HG03520 (cell line): ENCODE measurements at regions not wholly inside any gene's neighbourhood (a gene's known extent, or its start where the extent isn't known, plus 50 kb on each side); places are given as distances from the start of the nearest gene placed in this dataset.
"Not testable (repeated sequence)": the region's sequence is repeated elsewhere in the genome, so short reads cannot be mapped to it uniquely, and the experiment has no call there.

Source experiments
- ATAC-seq: cut with Tn5 transposase; IDR thresholded peaks from one replicate; pipeline ENCODE4 v1.9.1; 2021; ENCODE audit warnings: mild to moderate bottlenecking, moderate library complexity; ENCODE audit not compliant: unreplicated experiment

DNA sequence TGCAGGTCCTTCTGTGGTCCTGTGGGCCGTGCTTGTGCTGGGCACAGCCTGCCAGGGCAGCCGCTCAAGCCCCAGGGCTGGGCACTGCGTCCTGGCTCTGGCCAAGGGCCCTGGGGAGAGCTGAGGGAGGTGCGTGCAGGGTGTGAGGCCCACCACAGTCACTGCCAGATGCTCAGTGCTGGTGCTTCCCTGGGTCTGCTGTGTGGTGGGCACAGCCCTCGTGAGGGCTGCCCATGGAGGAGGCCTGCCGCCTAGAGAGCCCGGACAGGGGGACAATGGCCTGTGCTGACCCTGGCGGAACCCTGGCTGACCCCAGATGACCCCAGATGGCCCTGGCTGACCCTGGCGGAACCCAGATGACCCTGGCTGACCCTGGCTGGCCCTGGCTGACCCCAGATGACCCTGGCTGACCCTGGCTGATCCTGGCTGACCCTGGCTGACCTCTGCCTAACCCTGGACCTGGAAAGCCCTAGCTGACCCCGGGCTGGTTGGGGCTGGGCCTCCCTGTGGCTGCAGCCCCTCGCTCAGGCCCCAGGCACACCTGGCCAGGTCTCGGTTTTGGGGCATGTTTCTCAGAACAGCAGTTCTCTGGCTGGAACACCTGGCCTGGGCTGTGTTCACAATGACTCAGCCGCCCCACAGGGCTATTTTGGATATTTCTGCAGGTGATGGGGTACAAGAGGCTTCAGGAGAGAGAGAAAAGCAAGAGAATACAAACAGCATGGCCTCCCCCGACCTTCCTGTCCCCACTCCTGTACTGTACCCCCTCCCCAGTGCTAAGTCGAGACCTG is 55.4 kb downstream of the TMEM121 start:
- peak; percentile 45 for ATAC-seq

DNA sequence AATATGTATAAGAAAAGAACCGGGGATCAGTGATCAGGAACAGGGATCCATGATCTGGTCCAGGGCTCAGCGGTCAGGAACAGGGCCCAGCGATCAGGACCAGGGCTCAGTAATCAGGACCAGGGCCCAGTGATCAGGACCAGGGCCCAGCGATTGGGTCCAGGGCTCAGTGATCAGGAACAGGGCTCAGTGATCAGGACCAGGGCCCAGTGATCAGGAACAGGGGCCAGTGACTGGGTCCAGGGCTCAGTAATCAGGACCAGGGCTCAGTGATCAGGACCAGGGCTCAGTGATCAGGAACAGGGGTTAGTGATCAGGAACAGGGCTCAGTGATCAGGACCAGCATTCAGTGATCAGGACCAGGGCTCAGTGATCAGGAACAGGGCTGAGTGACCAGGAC is 56.3 kb downstream of the TMEM121 start:
- no peak for ATAC-seq

DNA sequence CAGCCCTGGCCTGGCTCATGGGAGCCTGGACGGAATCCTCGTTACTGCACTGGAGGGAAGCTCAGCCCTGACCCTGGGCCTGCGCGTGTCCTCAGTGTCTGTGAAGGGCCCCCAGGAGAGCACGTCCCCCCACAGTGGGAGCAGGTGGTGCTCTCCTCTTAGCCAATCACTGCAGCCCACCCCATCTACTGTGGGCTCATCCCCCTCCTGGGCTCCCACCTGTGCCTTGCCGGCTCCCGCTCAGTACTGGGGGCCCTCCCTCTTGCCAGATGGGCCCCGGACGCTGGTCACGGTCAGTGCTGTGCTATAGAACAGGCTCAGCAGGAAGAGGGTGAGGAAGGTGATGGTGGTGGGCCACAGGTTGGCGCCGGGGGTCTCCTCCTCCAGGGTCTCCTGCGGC is 57.5 kb downstream of the TMEM121 start:
- ATAC-seq: not testable (repeated sequence)

DNA sequence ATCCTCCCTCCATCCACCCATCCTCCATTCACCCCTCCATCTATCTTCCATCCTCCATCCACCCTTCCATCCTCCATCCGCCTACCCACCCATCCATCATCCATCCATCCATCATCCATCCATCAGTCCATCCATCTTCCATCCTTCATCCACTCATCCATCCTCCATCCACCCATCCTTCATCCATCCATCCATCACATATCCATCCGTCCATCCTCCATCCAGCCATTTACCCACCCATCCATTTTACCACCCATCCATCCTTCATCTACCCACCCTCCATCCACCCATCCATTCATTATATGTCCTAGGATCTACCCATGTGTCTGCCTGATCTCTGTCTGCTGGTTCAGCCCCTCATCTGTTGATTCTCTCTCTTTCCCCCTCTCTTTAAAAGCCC is 58.9 kb downstream of the TMEM121 start:
- ATAC-seq: not testable (repeated sequence)

DNA sequence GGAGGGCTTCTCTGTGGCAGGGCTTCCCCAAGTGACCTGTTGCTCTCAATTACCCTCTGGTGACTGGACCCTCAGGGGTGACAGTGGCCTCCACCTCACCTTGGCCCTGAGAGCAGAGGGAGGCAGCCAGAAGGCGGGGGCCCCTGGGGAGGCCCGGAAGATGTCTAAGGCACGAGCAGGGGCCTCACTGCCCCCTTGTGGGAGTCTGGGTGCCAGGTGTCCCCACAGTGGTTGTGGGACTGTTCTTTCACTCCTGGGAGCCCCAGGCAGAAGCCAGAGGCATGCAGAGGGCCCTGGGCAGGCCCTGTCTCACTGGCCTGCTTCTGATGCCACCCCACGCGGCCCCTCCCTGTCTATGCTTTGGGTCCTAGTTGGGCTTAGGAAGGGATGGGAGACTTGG is 59.3 kb downstream of the TMEM121 start:
- ATAC-seq: not testable (repeated sequence)

DNA sequence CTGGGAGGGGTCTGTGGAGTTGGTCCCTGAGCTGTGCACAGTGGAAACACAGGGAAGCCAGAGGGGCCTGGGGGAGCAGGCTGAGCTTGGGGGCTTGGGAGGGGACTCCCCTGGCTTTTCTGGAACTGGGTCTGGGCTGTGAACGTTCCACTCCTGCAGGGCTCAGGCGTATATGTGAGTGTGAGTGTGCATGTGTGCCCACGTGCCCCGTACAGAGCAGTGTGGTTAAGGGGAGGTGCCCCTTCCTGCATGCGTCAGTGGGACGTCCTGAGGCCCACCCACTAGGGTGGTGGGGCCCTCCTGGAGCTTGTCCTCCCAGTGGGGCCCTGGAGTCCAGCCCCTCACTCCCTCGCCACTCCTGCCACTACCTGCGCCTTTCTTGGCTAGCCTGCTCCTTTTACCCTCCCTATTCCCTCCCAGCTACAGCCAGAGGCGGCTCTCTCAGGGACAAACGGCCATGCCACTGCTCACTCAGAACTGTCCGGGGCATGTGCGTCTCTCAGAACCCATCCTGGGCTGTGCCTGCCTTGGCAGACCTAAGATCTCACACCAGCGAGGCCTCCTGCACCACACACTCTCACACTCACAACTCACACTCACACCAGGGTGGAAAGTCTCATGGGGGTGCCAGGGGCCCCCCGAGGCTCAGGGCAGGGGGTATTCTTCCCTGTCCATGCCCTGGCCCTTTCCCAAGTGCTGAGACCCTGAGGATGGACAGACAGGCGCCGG is 59.9 kb downstream of the TMEM121 start:
- not testable (repeated sequence) for ATAC-seq

DNA sequence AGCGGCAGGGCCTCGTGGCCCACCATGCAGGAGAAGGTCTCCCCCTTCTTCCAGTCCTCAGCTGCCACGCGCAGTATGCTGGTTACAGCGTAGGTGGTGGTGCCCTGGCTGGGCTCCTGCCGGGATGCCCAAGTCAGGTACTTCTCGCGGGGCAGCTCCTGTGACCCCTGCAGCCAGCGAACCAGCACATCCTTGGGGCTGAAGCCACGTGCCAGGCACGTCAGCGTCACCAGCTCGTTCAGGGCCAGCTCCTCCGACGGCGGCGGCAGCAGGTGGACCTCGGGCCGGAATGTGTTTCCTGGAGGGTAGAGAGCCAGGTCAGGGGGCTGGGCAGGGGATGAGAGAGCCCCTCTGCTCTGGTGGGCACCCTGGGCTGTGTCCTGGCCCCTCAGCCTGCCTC is 60.7 kb downstream of the TMEM121 start:
- not testable (repeated sequence) for ATAC-seq

DNA sequence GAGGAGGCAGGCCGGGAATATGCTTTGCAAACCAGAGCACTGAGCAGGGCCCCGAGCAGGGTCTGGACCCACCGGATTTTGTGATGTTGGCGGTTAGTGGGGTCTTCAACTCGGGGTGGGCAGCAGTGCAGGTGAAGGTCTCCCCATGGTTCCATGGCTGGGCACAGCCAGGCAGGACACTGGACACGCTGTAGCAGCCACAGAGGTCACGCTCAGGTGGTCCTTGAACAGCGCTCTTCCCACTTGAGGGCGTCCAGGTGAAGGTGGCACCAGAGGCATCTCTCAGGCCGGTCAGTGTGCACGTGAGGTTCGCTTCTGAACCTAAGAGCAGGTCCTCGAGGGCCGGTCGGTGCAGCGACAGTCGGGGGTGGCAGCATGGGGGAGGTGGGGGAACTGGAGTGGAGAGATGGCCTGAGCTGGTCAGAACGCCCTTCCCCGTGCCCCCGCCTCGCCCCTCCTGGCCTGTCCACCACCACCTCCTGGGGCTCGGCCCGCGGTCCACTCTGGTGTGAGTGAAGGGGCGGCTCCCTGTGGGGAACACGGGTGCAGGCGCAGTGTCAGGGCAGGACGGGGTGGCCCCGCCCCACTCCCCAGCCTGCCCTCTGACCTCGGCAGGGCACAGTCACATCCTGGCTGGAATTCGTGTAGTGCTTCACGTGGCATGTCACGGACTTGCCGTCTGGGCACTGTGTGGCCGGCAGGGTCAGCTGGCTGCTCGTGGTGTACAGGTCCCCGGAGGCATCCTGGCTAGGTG is 61.3 kb downstream of the TMEM121 start:
- ATAC-seq: not testable (repeated sequence)

DNA sequence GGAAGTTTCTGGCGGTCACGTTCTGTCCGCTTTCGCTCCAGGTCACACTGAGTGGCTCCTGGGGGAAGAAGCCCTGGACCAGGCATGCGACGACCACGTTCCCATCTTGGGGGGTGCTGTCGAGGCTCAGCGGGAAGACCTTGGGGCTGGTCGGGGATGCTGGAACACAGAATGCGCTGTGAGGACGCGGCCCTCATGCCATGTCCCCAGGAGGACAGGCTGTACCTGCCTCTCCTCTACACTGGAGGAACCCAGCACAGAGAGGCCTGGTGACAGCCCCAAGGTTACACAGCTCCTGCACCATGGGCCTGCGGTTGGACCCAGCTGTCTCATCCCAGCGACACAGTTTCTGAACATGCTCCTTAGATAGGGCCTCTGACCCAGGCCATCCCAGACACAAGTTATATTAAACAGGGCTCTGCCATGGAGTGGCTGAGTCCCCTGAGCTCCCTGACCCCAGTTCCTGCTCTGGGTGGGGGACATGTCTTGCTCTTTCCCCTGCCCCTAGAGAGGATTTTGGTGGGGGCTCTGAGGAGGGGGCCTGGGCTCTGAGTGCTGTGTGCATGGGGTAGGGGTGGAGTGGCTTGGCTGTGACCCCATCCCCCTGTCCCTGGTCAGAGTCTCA is 62.0 kb downstream of the TMEM121 start:
- ATAC-seq: no peak

DNA sequence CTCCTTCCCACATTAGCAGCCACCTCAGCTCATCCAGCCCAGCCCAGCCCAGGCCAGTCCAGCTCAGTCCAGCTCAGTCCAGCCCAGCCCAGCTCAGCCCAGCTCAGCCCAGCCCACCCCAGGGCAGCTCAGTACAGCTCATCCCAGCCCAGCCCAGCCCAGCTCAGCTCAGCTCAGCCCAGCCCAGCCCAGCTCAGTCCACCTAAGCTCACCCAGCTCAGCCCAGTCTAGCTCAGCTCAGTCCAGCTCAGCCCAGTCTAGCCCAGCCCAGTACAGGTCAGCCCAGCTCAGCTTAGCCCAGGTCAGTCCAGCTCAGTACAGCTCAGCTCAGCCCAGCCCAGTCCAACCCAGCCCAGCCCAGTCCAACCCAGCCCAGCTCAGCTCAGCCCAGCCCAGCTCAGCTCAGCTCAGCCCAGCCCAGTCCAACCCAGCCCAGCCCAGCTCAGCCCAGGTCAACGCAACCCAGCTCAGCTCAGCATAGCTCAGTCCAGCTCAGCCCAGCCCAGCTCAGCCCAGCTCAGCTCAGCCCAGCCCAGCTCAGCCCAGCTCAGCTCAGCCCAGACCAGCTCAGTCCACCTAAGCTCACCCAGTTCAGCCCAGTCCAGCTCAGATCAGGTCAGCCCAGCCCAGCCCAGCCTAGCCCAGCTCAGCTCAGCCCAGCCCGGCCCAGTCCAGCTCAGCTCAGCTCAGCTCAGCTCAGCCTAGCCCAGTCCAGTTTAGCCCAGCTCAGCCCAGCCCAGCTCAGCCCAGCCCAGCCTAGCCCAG is 63.0 kb downstream of the TMEM121 start:
- ATAC-seq: no peak

DNA sequence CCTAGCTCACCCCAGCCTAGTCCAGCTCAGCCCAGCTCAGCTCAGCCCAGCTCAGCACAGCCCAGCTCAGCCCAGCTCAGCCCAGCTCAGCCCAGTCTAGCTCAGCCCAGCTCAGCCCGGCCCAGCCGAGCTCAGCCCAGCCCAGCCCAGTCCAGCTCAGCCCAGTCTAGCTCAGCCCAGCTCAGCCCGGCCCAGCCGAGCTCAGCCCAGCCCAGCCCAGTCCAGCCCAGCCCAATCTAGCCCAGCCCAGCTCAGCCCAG is 63.5 kb downstream of the TMEM121 start:
- ATAC-seq: not testable (repeated sequence)

DNA sequence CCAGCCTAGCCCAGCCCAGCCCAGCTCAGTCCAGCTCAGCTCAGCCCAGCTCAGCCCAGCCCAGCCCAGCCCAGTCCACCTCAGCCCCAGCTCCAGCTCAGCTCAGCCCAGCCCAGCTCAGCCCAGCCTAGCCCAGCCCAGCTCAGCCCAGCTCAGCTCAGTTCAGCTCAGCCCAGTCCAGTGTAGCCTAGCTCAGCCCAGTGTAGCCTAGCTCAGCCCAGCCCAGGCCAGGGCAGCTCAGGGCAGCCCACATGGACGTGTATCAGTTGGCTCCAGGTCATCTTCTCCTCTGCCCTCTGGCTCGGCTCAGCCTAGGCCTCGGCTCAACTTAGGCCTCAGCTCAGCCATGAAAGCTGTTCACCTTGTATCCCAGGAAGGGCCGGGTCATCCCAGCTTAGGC is 64.7 kb downstream of the TMEM121 start:
- no peak for ATAC-seq

DNA sequence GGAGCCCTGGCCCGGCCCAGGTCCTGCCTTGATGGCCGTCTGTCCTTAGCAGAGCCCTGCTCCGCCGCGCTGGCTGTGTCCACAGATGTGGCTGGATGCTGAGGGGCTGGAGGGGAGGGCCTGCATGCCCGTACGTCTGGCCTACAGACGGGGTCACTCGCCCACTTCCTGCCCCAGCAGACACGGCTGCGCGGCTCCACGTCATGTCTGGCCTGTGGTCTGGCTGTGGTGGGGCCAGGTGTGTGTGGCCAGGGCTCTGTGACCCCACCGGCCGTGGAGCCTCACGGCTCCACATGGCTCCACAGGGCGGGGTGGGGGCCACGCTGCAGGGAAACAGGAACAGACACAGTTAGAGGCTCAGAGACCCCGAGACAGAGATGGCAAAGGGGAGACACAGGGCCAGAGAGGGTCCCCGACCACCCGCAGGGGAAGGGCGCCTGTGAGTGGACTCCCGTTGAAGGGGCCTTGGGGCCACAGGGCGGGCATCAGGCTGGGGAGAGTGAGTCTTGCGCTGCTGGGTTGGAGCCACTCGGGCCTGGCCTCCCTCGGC is 65.5 kb downstream of the TMEM121 start:
- ATAC-seq: not testable (repeated sequence)

DNA sequence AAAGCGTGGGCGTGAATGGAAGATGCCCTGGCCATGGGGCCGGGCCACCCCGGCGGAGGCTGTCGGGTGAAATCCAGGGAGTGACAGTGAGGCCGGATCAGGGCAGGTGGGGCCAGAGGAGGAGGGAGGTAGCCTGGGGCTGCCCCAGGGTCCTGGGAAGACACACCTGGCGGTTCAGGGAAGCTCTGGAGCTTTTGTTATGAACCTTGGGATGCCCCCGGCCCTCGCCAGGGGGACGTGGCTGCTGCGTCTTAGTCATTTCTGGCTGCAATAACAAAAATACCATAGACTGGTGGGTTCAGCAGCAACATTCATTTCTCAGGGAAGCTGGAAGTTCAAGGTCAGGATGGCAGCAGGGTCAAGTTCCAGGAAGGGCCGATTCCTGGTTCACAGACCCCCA is 66.3 kb downstream of the TMEM121 start:
- not testable (repeated sequence) for ATAC-seq

DNA sequence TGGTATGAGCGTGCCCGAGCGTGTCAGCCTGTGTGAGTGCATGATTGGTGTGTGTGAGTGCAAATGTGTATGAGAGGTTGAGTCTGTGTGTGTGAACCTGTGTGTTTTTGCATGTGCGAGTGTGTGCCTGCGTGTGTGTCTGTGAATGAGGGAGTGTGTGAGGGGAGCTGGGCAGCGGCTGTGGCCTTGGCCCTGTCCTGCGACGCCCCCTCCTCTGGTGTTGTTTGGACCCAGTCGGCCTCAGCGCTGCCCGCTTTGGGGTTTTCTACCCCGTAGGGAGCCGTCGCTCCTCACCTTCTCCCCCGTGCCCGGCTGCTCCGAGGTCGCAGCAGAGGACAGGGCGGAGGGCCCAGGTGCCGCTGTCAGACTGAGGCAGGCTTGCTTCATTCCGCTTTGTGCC is 69.0 kb downstream of the TMEM121 start:
- ATAC-seq: not testable (repeated sequence)

DNA sequence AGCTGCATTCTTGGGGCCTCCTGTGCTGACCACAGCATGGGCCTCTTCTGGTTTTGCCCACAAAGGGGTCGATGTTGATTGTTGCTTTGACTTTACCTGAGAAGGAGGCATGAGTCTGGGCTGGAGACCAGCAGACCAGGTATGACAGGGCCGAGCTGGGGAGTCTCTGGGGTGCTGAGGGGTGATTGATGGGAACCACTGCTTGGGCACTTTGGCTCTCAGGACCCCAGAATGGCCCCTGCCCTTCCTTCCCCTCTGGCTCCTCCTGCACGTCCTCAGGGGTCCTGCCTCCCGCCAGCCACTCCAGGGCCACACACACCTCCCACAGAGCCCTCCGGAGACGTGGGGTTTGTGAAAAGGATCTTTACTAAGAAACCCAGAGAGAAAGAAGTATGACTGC is 70.0 kb downstream of the TMEM121 start:
- not testable (repeated sequence) for ATAC-seq

DNA sequence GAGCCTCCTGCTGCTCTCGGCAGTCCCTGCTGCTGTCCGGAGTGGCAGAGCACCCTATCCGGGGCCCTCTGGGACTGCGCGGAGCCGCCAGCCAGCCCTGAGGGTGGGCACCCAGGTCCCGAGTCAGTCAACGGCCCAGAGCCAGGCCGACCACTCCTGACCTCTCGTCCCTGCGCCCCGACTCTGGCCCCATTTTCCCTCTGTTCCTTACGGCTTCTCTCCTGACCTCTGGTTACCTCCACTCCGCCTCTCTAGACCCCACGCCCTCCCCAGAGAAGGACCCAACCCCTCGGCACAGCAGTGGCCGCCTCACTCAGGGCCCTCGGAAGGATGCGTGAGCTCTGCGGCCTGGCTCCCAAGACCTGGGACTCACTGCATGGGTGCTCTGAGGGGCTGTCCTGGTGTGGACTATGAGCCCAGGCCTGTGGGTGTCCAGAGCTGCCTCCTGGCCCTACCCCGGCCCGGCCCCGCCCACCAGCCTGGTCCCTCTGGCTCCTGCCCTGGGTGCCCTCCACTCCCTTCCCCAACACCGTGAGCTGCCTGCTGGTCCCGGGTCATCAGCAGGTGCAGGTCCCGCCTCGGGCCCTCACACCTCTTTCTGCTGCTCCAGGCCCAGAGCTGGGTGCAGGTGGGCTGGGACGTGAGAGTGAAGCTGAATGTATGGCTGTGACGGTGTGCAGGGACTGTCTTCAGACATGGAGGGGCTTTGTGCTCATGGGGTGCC is 71.8 kb downstream of the TMEM121 start:
- not testable (repeated sequence) for ATAC-seq

DNA sequence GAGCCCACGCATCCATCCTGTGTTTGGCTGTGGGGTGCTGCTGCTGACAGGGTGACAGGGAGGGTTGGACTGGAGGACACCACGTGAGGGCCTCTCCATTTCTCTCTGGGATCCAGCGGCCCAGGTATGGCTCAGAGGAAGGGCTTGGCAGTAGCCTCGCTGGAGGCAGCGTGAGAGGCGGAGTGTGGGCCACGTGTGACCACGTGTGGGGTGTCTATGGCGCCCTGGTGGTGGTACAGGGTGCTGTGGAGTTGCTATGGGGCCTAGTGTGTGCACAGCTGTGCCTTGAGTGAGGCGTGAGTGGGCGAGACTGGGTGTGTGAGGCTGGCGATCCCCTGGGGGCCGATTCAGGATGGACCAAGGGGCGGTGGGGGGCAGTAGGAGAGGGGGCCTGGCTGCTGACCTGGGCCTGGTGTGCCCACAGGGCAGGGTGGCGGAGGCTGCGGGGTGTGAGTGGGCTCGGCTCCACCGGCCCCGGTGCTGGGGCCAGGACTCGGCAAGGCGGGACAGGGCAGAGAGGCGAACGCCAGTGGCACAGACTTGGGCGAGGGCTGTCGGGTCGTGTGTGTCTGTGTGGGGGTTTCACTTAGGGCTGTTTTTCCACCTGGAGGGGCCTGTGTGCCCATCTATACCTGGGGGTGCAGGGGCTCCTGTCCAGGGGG is 72.7 kb downstream of the TMEM121 start:
- ATAC-seq: not testable (repeated sequence)
